PC-3 (cell line): ENCODE measurements at regions not wholly inside any gene's neighbourhood (a gene's known extent, or its start where the extent isn't known, plus 50 kb on each side); places are given as distances from the start of the nearest gene placed in this dataset.

Experiments used
- ATAC-seq: fragments of 200-7000 bp; cut with Tn5 transposase; 2 replicates; pipeline ENCODE4 v1.9.1; 2020; ENCODE audit warnings: mild to moderate bottlenecking, moderate library complexity
- BruUV-seq: library from RNA; stranded (reverse); fragments of 400-500 nt; replicated peaks from 2 replicates; lab custom pipeline; 2021; lab: Mats Ljungman, UMichigan
- CTCF ChIA-PET: fragments of 300-600 bp; sonication (Branson Sonifier 250); formaldehyde crosslinking; loops from one replicate; lab custom pipeline; 2022; ENCODE audit warnings: antibody characterized with exemption; lab: Charles Lee
- POLR2A ChIA-PET: fragments of 300-600 bp; sonication (Branson Sonifier 250); formaldehyde crosslinking; loops from one replicate; lab custom pipeline; 2022; ENCODE audit warnings: antibody characterized with exemption; ENCODE audit not compliant: unreplicated experiment; lab: Charles Lee
- DNase-seq: peaks from one replicate; pipeline ENCODE4 v3.0.0-alpha.2; 2015
- H2AFZ ChIP-seq: fragments of 300-600 bp; sonication (generic); 2 replicates; pipeline ENCODE4 v1.6.0; 2016; ENCODE audit warnings: antibody characterized with exemption, low read length
- H3F3A ChIP-seq: fragments of 300-600 bp; sonication (generic); one replicate; pipeline ENCODE4 v1.6.0; 2017; ENCODE audit warnings: antibody characterized with exemption, low read length, control low read depth, mild to moderate bottlenecking; ENCODE audit not compliant: unreplicated experiment
- H3K27ac ChIP-seq: fragments of 300-600 bp; sonication (generic); 2 replicates; pipeline ENCODE4 v1.5.1; 2016; ENCODE audit warnings: mild to moderate bottlenecking, low read length
- H3K27me3 ChIP-seq: fragments of 300-600 bp; sonication (generic); 2 replicates; pipeline ENCODE4 v1.6.1; 2016; ENCODE audit warnings: low read length, mixed read lengths
- H3K36me3 ChIP-seq: fragments of 300-600 bp; sonication (generic); 2 replicates; pipeline ENCODE4 v1.6.1; 2016; ENCODE audit warnings: low read depth, mixed run types, low read length, mixed read lengths
- H3K4me1 ChIP-seq: fragments of 300-600 bp; sonication (generic); 2 replicates; pipeline ENCODE4 v1.5.1; 2016; ENCODE audit warnings: low read length; ENCODE audit not compliant: insufficient read depth
- H3K4me2 ChIP-seq: fragments of 300-600 bp; sonication (generic); 2 replicates; pipeline ENCODE4 v1.6.0; 2016; ENCODE audit warnings: low read length
- H3K4me3 ChIP-seq: fragments of 300-600 bp; sonication (generic); 2 replicates; pipeline ENCODE4 v1.5.1; 2016; ENCODE audit warnings: mild to moderate bottlenecking, low read length, mixed read lengths
- H3K79me2 ChIP-seq: fragments of 300-600 bp; sonication (generic); 2 replicates; pipeline ENCODE4 v1.6.1; 2017; ENCODE audit warnings: low read length, mixed read lengths
- H3K9ac ChIP-seq: fragments of 300-600 bp; sonication (generic); 2 replicates; pipeline ENCODE4 v1.6.0; 2016; ENCODE audit warnings: mild to moderate bottlenecking, low read length
- H3K9me2 ChIP-seq: fragments of 300-600 bp; sonication (generic); replicated peaks from 2 replicates; pipeline ENCODE4 v1.6.1; 2016; ENCODE audit warnings: mixed run types, low read length, mixed read lengths
- H3K9me3 ChIP-seq: fragments of 300-600 bp; sonication (generic); 2 replicates; pipeline ENCODE4 v1.6.1; 2016; ENCODE audit warnings: low read length, mixed read lengths
- H4K20me1 ChIP-seq: fragments of 300-600 bp; sonication (generic); 2 replicates; pipeline ENCODE4 v1.6.1; 2016; ENCODE audit warnings: low read length, mixed read lengths
- CTCF ChIP-seq: fragments of 300-600 bp; sonication (generic); conservative IDR thresholded peaks from 2 replicates; pipeline ENCODE4 v1.5.1; 2017; ENCODE audit warnings: antibody characterized with exemption, low read depth, mild to moderate bottlenecking, low read length
- EZH2 ChIP-seq: fragments of 300-600 bp; sonication (generic); IDR thresholded peaks from one replicate; pipeline ENCODE4 v1.6.1; 2017; ENCODE audit warnings: antibody characterized with exemption, mild to moderate bottlenecking, low read length; ENCODE audit not compliant: unreplicated experiment
- EZH2phosphoT487 ChIP-seq: fragments of 300-600 bp; sonication (generic); IDR thresholded peaks from 2 replicates; pipeline ENCODE4 v1.6.1; 2018; ENCODE audit warnings: mild to moderate bottlenecking, antibody characterized with exemption, low read length, borderline replicate concordance
- intact Hi-C: fragments of 100-400 bp; cut with micrococcal nuclease; formaldehyde crosslinking; loops from 2 replicates; pipeline ENCODE4 v1.9.0; 2023

GRCh38 chr16:85360323-85361277, 248.3 kb upstream of the CIBAR2 start:
- H3K9me3 ChIP-seq = no peaks in the 10 kb centered on the region
- H3K4me2 ChIP-seq = no peak overlapping the region
- intact Hi-C loops = no loop called here
- H3K27ac ChIP-seq = no peak overlapping the region
- ATAC-seq = no peak
- ChIA-PET POLR2A (no interaction called here), CTCF (no interaction called here)
- H3K4me1 ChIP-seq = no peaks in the 10 kb centered on the region; the same call in 1 of the 2 replicates
- H3K4me3 ChIP-seq = no peak overlapping the region
- H3K79me2 ChIP-seq = no peaks in the 10 kb centered on the region
- TF ChIP-seq EZH2 (no peak), CTCF (no peak), EZH2phosphoT487 (no peak)
- no TSS peak for BruUV-seq
- no peaks in the 10 kb centered on the region for H3K36me3 ChIP-seq
- H4K20me1 ChIP-seq = no peaks in the 10 kb centered on the region
- H2AFZ ChIP-seq = no peak overlapping the region
- DNase-seq = no peak
- no peaks in the 10 kb centered on the region for H3K27me3 ChIP-seq
- H3F3A ChIP-seq = no peaks in the 10 kb centered on the region
- H3K9ac ChIP-seq = no peak overlapping the region
- H3K9me2 ChIP-seq = no peaks in the 10 kb centered on the region

- no peaks in the 10 kb centered on the region for H3K4me1 ChIP-seq
- no peak overlapping the region for H3K4me2 ChIP-seq
- no peaks in the 10 kb centered on the region for H3K79me2 ChIP-seq
- no peaks in the 10 kb centered on the region for H3K27me3 ChIP-seq
- H4K20me1 ChIP-seq = no peaks in the 10 kb centered on the region
- no peaks in the 10 kb centered on the region for H3K36me3 ChIP-seq
- ChIA-PET POLR2A (no interaction called here), CTCF (no interaction called here)
- no peak for TF ChIP-seq EZH2phosphoT487
- no peak for TF ChIP-seq CTCF
- no peak for TF ChIP-seq EZH2
- no peaks in the 10 kb centered on the region for H3K9me2 ChIP-seq
- no peak overlapping the region for H3K4me3 ChIP-seq
- intact Hi-C loops = no loop called here
- no peaks in the 10 kb centered on the region for H3K9me3 ChIP-seq
- no peak overlapping the region for H3K27ac ChIP-seq
- ATAC-seq = no peak
- H2AFZ ChIP-seq = no peak overlapping the region
- H3K9ac ChIP-seq = no peak overlapping the region
- H3F3A ChIP-seq = no peaks in the 10 kb centered on the region
- no TSS peak for BruUV-seq
- DNase-seq = no peak
These were observed 249.3 kb upstream of the CIBAR2 start for GRCh38 chr16:85361441-85362118.
